ENCODE measurements at regions not wholly inside any gene's neighbourhood (a gene's known extent, or its start where the extent isn't known, plus 50 kb on each side); places are given as distances from the start of the nearest gene placed in this dataset.

- ATAC-seq (no peak), DNase-seq (ENCODE audit: low spot score) (no peak), FAIRE-seq (no peak)
- peaks cover 0 to 21% of the 10 kb centered on the region in 2 experiments; a peak in 2 of 5 replicates for H3K27me3 ChIP-seq (ENCODE audit: control insufficient read depth in 1 of 2, insufficient read depth in 2 of 2, low read length in 2 of 2)
- H2AFZ ChIP-seq (ENCODE audit: low read length), result no peak overlapping the region
- no peak overlapping the region for H3K4me2 ChIP-seq (ENCODE audit: low read depth, low read length)
- POLR2A ChIA-PET, result no interaction called here
- no peak for TF ChIP-seq NR3C1 (CRISPR knock-in tag; IDR thresholded peaks at IDR 0.05)
- TF ChIP-seq, protein P1, sequence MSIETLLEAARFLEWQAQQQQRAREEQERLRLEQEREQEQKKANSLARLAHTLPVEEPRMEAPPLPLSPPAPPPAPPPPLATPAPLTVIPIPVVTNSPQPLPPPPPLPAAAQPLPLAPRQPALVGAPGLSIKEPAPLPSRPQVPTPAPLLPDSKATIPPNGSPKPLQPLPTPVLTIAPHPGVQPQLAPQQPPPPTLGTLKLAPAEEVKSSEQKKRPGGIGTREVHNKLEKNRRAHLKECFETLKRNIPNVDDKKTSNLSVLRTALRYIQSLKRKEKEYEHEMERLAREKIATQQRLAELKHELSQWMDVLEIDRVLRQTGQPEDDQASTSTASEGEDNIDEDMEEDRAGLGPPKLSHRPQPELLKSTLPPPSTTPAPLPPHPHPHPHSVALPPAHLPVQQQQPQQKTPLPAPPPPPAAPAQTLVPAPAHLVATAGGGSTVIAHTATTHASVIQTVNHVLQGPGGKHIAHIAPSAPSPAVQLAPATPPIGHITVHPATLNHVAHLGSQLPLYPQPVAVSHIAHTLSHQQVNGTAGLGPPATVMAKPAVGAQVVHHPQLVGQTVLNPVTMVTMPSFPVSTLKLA (IDR thresholded peaks at IDR 0.05), result peak; percentile 92
- CTCF ChIA-PET (ENCODE audit: low intra/inter-chr PET ratio, low total read pairs), result no interaction called here
- no peak overlapping the region for H3K9ac ChIP-seq (ENCODE audit: insufficient read depth, low read depth, low read length)
- no peaks in the 10 kb centered on the region for H4K20me1 ChIP-seq (ENCODE audit: insufficient read depth, low read length)
- 0% methylated on average over 2 of the region's 2 CpGs for WGBS (ENCODE audit: low lambda C conversion rate)
- no peaks in the 10 kb centered on the region for H3K4me1 ChIP-seq (ENCODE audit: insufficient read depth, low read length)
- H3K9me3 ChIP-seq (ENCODE audit: low read length), result no peaks in the 10 kb centered on the region
- no TSS peak for BruUV-seq (replicated peaks)
- no peaks in the 10 kb centered on the region for H3K79me2 ChIP-seq (ENCODE audit: insufficient read depth, low read length)
- H3K4me3 ChIP-seq (replicated peaks in 1 of 3; ENCODE audit: insufficient read depth in 1 of 3, low read depth in 2 of 3, low read length in 3 of 3), result no peak overlapping the region
- no peaks in the 10 kb centered on the region for H3K36me3 ChIP-seq (replicated peaks in 1 of 2; ENCODE audit: control insufficient read depth in 1 of 2, insufficient read depth in 2 of 2, low read length in 2 of 2)
- no peak overlapping the region for H3K27ac ChIP-seq (ENCODE audit: extremely low read length, insufficient read depth, low read length)
- intact Hi-C loops (cut with micrococcal nuclease; ENCODE audit: unreplicated experiment) (no loop called here), in situ Hi-C loops (cut with HindIII; ENCODE audit: extremely low pct_ligation_motif_present, low pct_unique_long_range_greater_than_20kb) (no loop called here)
These were observed 81.3 kb upstream of the TP53I11 start for GRCh38 chr11:45031912-45032519.

DNA sequence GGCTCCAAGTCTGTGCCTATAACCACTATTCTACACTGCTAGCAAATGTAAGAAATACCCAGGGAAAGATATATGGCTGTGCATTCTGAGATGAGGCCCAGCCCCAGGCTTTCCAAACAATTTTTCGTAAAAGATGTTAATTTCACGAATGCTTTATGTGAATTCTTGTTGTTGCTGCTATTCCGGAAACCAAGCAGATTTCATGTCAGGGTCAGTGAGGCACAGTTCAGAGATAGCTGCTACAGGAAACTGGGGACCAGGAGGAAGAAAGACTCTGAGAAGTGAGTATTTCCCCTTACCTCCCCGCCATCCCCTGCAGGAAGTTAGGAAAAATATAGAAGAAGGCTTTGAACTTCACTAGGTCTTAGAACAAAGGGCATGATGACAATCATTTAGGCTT, 84.7 kb upstream of the TP53I11 start:
- Histone ChIP-seq H2AFZ (ENCODE audit: low read length) (no peak overlapping the region), H3K79me2 (ENCODE audit: insufficient read depth, low read length) (no peaks in the 10 kb centered on the region), H3K36me3 (replicated peaks in 1 of 2; ENCODE audit: control insufficient read depth in 1 of 2, insufficient read depth in 2 of 2, low read length in 2 of 2) (no peaks in the 10 kb centered on the region), H3K4me1 (ENCODE audit: insufficient read depth, low read length) (no peaks in the 10 kb centered on the region), H3K9me3 (ENCODE audit: low read length) (no peaks in the 10 kb centered on the region), H3K4me3 (replicated peaks in 1 of 3; ENCODE audit: insufficient read depth in 1 of 3, low read depth in 2 of 3, low read length in 3 of 3) (no peak overlapping the region), H3K27me3 (ENCODE audit: control insufficient read depth in 1 of 2, insufficient read depth in 2 of 2, low read length in 2 of 2) (peaks cover 0 to 2% of the 10 kb centered on the region in 2 experiments; a peak in 1 of 5 replicates), H3K9ac (ENCODE audit: insufficient read depth, low read depth, low read length) (no peak overlapping the region), H4K20me1 (ENCODE audit: insufficient read depth, low read length) (no peaks in the 10 kb centered on the region), H3K27ac (ENCODE audit: extremely low read length, insufficient read depth, low read length) (no peak overlapping the region), H3K4me2 (ENCODE audit: low read depth, low read length) (no peak overlapping the region)
- BruUV-seq (replicated peaks), result no TSS peak
- ATAC-seq (no peak), FAIRE-seq (no peak), DNase-seq (ENCODE audit: low spot score) (no peak)
- 0% methylated on average over 4 of the region's 4 CpGs for WGBS (ENCODE audit: low lambda C conversion rate)
- no peak for TF ChIP-seq ZNF547 (CRISPR knock-in tag; IDR thresholded peaks at IDR 0.05)
- no peak for TF ChIP-seq ESRRA (CRISPR knock-in tag; IDR thresholded peaks at IDR 0.05; ENCODE audit: low read depth)
- in situ Hi-C loops (cut with HindIII; ENCODE audit: extremely low pct_ligation_motif_present, low pct_unique_long_range_greater_than_20kb) (no loop called here), intact Hi-C loops (cut with micrococcal nuclease; ENCODE audit: unreplicated experiment) (no loop called here)
- POLR2A ChIA-PET, result no interaction called here
- CTCF ChIA-PET (ENCODE audit: low intra/inter-chr PET ratio, low total read pairs), result no interaction called here
